AG09309 (cell line): ENCODE measurements at regions not wholly inside any gene's neighbourhood (a gene's known extent, or its start where the extent isn't known, plus 50 kb on each side); places are given as distances from the start of the nearest gene placed in this dataset.
A peak's percentile ranks its signal among the peaks of the same experiment; 100 is the strongest.

Experiments used
- DNase-seq: peaks from one replicate; pipeline ENCODE4 v3.0.0-alpha.2; 2010; ENCODE audit warnings: low read depth
- H3K4me3 ChIP-seq: 2 replicates; pipeline ENCODE4 v1.5.1; 2011; ENCODE audit warnings: mild to moderate bottlenecking, low read depth, low read length, moderate library complexity; ENCODE audit not compliant: control insufficient read depth
- CTCF ChIP-seq: IDR thresholded peaks from 2 replicates; pipeline ENCODE4 v1.5.1; 2011; ENCODE audit warnings: mild to moderate bottlenecking, low read depth, low read length, inconsistent platforms; ENCODE audit not compliant: insufficient read depth, control insufficient read depth; ENCODE audit errors: missing control alignments

DNA sequence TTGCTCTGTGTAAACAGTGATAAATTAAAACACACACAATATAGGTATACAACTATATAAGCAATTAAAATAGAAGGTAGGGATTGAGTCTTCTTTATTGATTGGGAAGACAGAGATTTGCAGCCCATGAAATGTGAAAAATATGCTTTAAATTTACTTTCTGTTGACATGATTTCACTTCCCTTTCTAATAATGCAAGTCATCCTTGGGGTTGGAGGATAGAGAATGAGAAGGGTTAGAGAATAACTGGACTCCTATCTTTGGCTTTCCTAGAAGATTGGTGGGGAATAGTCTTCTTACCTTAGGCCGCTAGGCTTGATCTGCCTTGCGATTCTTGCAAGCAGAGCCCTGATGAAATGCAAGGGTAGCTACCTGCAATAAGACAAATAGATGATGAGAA, 339.8 kb downstream of the NYAP2 start:
- no peak overlapping the region for H3K4me3 ChIP-seq
- no peak for TF ChIP-seq CTCF
- no peak for DNase-seq

GRCh38 chr2:225738735-225739134, 339.2 kb downstream of the NYAP2 start:
- no peak for TF ChIP-seq CTCF
- DNase-seq, result no peak

GRCh38 chr2:225737556-225737955, 338.0 kb downstream of the NYAP2 start:
- DNase-seq, result no peak
- no peak for TF ChIP-seq CTCF
- no peak overlapping the region for H3K4me3 ChIP-seq

More at GRCh38 chr2:225738735-225739134, 339.2 kb downstream of the NYAP2 start:
- no peak overlapping the region for H3K4me3 ChIP-seq

GRCh38 chr2:225735844-225736243, 336.3 kb downstream of the NYAP2 start:
- no peak overlapping the region for H3K4me3 ChIP-seq
- peak; percentile 67 for DNase-seq

GRCh38 chr2:225725726-225726125, 326.2 kb downstream of the NYAP2 start:
- no peak overlapping the region for H3K4me3 ChIP-seq
- TF ChIP-seq CTCF, result no peak
- no peak for DNase-seq

More at GRCh38 chr2:225735844-225736243, 336.3 kb downstream of the NYAP2 start:
- TF ChIP-seq CTCF, result no peak
